ENCODE measurements at regions not wholly inside any gene's neighbourhood (a gene's known extent, or its start where the extent isn't known, plus 50 kb on each side); places are given as distances from the start of the nearest gene placed in this dataset.

- Histone ChIP-seq H3K9me3 (no peaks in the 10 kb centered on the region), H3K27ac (no peak overlapping the region)
- TF ChIP-seq Cebpa-rat (IDR thresholded peaks at IDR 0.05): no peak
Observed at GRCh38 chr1:221316491-221317056, 425.3 kb downstream of the DUSP10 start.

GRCh38 chr1:221317537-221317936 lies 424.4 kb downstream of the DUSP10 start:
- H3K27ac ChIP-seq: no peak overlapping the region
- no peaks in the 10 kb centered on the region for H3K4me1 ChIP-seq
- no peak for TF ChIP-seq Cebpa-rat (IDR thresholded peaks at IDR 0.05)
- H3K27me3 ChIP-seq: no peaks in the 10 kb centered on the region
- no peak overlapping the region for H3K9ac ChIP-seq
- no peaks in the 10 kb centered on the region for H3K36me3 ChIP-seq
- no peaks in the 10 kb centered on the region for H3K9me3 ChIP-seq
- no peak overlapping the region for H3K4me3 ChIP-seq
- no peak overlapping the region for H3K4me2 ChIP-seq
- H4K20me1 ChIP-seq: no peaks in the 10 kb centered on the region

More at GRCh38 chr1:221316491-221317056, 425.3 kb downstream of the DUSP10 start:
- H3K36me3 ChIP-seq: no peaks in the 10 kb centered on the region
- H3K4me2 ChIP-seq: no peak overlapping the region
- H3K27me3 ChIP-seq: no peaks in the 10 kb centered on the region
- H3K9ac ChIP-seq: no peak overlapping the region
- H4K20me1 ChIP-seq: no peaks in the 10 kb centered on the region
- H3K4me1 ChIP-seq: no peaks in the 10 kb centered on the region
- no peak overlapping the region for H3K4me3 ChIP-seq

- H3K9ac ChIP-seq: no peak overlapping the region
- no peaks in the 10 kb centered on the region for H3K27me3 ChIP-seq
- H3K4me1 ChIP-seq: no peaks in the 10 kb centered on the region
- TF ChIP-seq Cebpa-rat (IDR thresholded peaks at IDR 0.05): no peak
- H3K4me3 ChIP-seq: no peak overlapping the region
- H3K27ac ChIP-seq: no peak overlapping the region
- no peaks in the 10 kb centered on the region for H3K36me3 ChIP-seq
- H3K4me2 ChIP-seq: no peak overlapping the region
- H4K20me1 ChIP-seq: no peaks in the 10 kb centered on the region
- peaks cover 15% of the 10 kb centered on the region for H3K9me3 ChIP-seq
Observed at GRCh38 chr1:221327954-221328353, 413.9 kb downstream of the DUSP10 start.

- Histone ChIP-seq H3K27ac (no peak overlapping the region), H3K4me3 (no peak overlapping the region), H4K20me1 (no peaks in the 10 kb centered on the region), H3K4me2 (no peak overlapping the region), H3K9me3 (peaks cover 15% of the 10 kb centered on the region), H3K36me3 (no peaks in the 10 kb centered on the region), H3K27me3 (no peaks in the 10 kb centered on the region), H3K4me1 (no peaks in the 10 kb centered on the region), H3K9ac (no peak overlapping the region)
- no peak for TF ChIP-seq Cebpa-rat (IDR thresholded peaks at IDR 0.05)
Observed at GRCh38 chr1:221328371-221328770, 413.5 kb downstream of the DUSP10 start.

GRCh38 chr1:221331273-221332183 lies 410.4 kb downstream of the DUSP10 start:
- Histone ChIP-seq H3K27ac (no peak overlapping the region), H3K36me3 (no peaks in the 10 kb centered on the region), H3K4me2 (no peak overlapping the region), H4K20me1 (no peaks in the 10 kb centered on the region), H3K27me3 (no peaks in the 10 kb centered on the region), H3K4me3 (no peak overlapping the region), H3K9ac (no peak overlapping the region), H3K9me3 (peaks cover 15% of the 10 kb centered on the region), H3K4me1 (peaks cover 25% of the 10 kb centered on the region)
- no peak for TF ChIP-seq Cebpa-rat (IDR thresholded peaks at IDR 0.05)

- no peak overlapping the region for H3K27ac ChIP-seq
- H3K4me2 ChIP-seq: peak overlapping the region; percentile 81
Observed at GRCh38 chr1:221334062-221334461, 407.8 kb downstream of the DUSP10 start.

GRCh38 chr1:221335161-221336101 lies 406.5 kb downstream of the DUSP10 start:
- Histone ChIP-seq H3K9ac (no peak overlapping the region), H3K27ac (no peak overlapping the region)
- TF ChIP-seq Cebpa-rat (IDR thresholded peaks at IDR 0.05): no peak

More at GRCh38 chr1:221334062-221334461, 407.8 kb downstream of the DUSP10 start:
- H3K9me3 ChIP-seq: peaks cover 15% of the 10 kb centered on the region
- H3K27me3 ChIP-seq: no peaks in the 10 kb centered on the region
- no peaks in the 10 kb centered on the region for H4K20me1 ChIP-seq
- TF ChIP-seq Cebpa-rat (IDR thresholded peaks at IDR 0.05): no peak
- no peak overlapping the region for H3K4me3 ChIP-seq
- H3K4me1 ChIP-seq: peaks cover 30% of the 10 kb centered on the region
- no peaks in the 10 kb centered on the region for H3K36me3 ChIP-seq
- no peak overlapping the region for H3K9ac ChIP-seq

GRCh38 chr1:221336126-221336525 lies 405.8 kb downstream of the DUSP10 start:
- H3K4me3 ChIP-seq: no peak overlapping the region
- H3K36me3 ChIP-seq: no peaks in the 10 kb centered on the region
- peaks cover 30% of the 10 kb centered on the region for H3K4me1 ChIP-seq
- H4K20me1 ChIP-seq: no peaks in the 10 kb centered on the region
- no peak for TF ChIP-seq Cebpa-rat (IDR thresholded peaks at IDR 0.05)
- peak overlapping the region; percentile 81 for H3K4me2 ChIP-seq
- no peaks in the 10 kb centered on the region for H3K27me3 ChIP-seq
- no peak overlapping the region for H3K27ac ChIP-seq
- peaks cover 15% of the 10 kb centered on the region for H3K9me3 ChIP-seq
- no peak overlapping the region for H3K9ac ChIP-seq

More at GRCh38 chr1:221335161-221336101, 406.5 kb downstream of the DUSP10 start:
- no peaks in the 10 kb centered on the region for H3K36me3 ChIP-seq
- H3K4me1 ChIP-seq: peaks cover 30% of the 10 kb centered on the region
- H3K4me2 ChIP-seq: peak overlapping the region; percentile 81
- peaks cover 15% of the 10 kb centered on the region for H3K9me3 ChIP-seq
- H3K4me3 ChIP-seq: no peak overlapping the region
- no peaks in the 10 kb centered on the region for H3K27me3 ChIP-seq
- no peaks in the 10 kb centered on the region for H4K20me1 ChIP-seq

- H3K4me3 ChIP-seq: no peak overlapping the region
- no peak for TF ChIP-seq Cebpa-rat (IDR thresholded peaks at IDR 0.05)
- peaks cover 7% of the 10 kb centered on the region; the same call in 1 of the 2 replicates for H3K9me3 ChIP-seq
- no peak overlapping the region for H3K9ac ChIP-seq
- H3K27ac ChIP-seq: no peak overlapping the region
- H3K4me2 ChIP-seq: peak overlapping the region; percentile 81; the same call in 1 of the 2 replicates
- H3K27me3 ChIP-seq: no peaks in the 10 kb centered on the region
- H3K4me1 ChIP-seq: peaks cover 30% of the 10 kb centered on the region
- H3K36me3 ChIP-seq: no peaks in the 10 kb centered on the region
- H4K20me1 ChIP-seq: no peaks in the 10 kb centered on the region
Observed at GRCh38 chr1:221337106-221337505, 404.8 kb downstream of the DUSP10 start.

All from BLaER1 (cell line).